Panc1 (cell line): ENCODE measurements at regions not wholly inside any gene's neighbourhood (a gene's known extent, or its start where the extent isn't known, plus 50 kb on each side); places are given as distances from the start of the nearest gene placed in this dataset.

Experiments used
- ATAC-seq: fragments of 200-7000 bp; cut with Tn5 transposase; 2 replicates; pipeline ENCODE4 v1.9.1; 2020; ENCODE audit warnings: mild to moderate bottlenecking, moderate library complexity
- BruUV-seq: library from RNA; stranded (reverse); fragments of 400-500 nt; replicated peaks from 2 replicates; lab custom pipeline; 2021; lab: Mats Ljungman, UMichigan
- CTCF ChIA-PET: fragments of 300-600 bp; sonication (Branson Sonifier 250); formaldehyde crosslinking; loops from one replicate; lab custom pipeline; 2022; ENCODE audit warnings: antibody characterized with exemption; lab: Charles Lee
- POLR2A ChIA-PET: fragments of 300-600 bp; sonication (Branson Sonifier 250); formaldehyde crosslinking; loops from one replicate; lab custom pipeline; 2022; ENCODE audit warnings: antibody characterized with exemption; lab: Charles Lee
- DNase-seq: peaks from one replicate; pipeline ENCODE4 v3.0.0-alpha.2; 2010; ENCODE audit warnings: low read depth, low spot score
- H3K27ac ChIP-seq: 2 replicates; pipeline ENCODE4 v1.5.1; 2011; ENCODE audit warnings: mild to moderate bottlenecking, low read length, inconsistent platforms
- H3K27me3 ChIP-seq: fragments of 200-500 bp; sonication (Bioruptor generic); 2 replicates; pipeline ENCODE4 v1.6.0; 2014; ENCODE audit warnings: low read length, inconsistent platforms; ENCODE audit not compliant: control insufficient read depth, insufficient read depth
- H3K36me3 ChIP-seq: fragments of 200-500 bp; sonication (Bioruptor generic); 2 replicates; pipeline ENCODE4 v1.5.1; 2014; ENCODE audit warnings: inconsistent platforms, mild to moderate bottlenecking, low read length, moderate library complexity; ENCODE audit not compliant: control insufficient read depth, insufficient read depth
- H3K4me1 ChIP-seq: 2 replicates; pipeline ENCODE4 v1.5.1; 2011; ENCODE audit warnings: inconsistent platforms, mild to moderate bottlenecking, low read length, moderate library complexity; ENCODE audit not compliant: control insufficient read depth, insufficient read depth
- H3K4me3 ChIP-seq, 2 experiments: 2 replicates each; pipeline ENCODE4 v1.5.1; 2011 to 2012; ENCODE audit warnings: low read depth in 2 of 2, low read length in 2 of 2, mild to moderate bottlenecking in 2 of 2, inconsistent platforms in 1 of 2, moderate library complexity in 1 of 2
- H3K9me3 ChIP-seq: fragments of 200-500 bp; sonication (Bioruptor generic); 2 replicates; pipeline ENCODE4 v1.5.1; 2014; ENCODE audit warnings: low read depth, mild to moderate bottlenecking, inconsistent platforms, low read length, moderate library complexity; ENCODE audit not compliant: control insufficient read depth, insufficient read depth
- CTCF ChIP-seq: fragments of 450-650 bp; IDR thresholded peaks from 2 replicates; pipeline ENCODE4 v1.5.1; 2017; ENCODE audit warnings: mild to moderate bottlenecking
- POLR2AphosphoS5 ChIP-seq: IDR thresholded peaks from 2 replicates; pipeline ENCODE4 v1.6.1; 2012; ENCODE audit warnings: mild to moderate bottlenecking, low read depth, low read length, moderate library complexity
- SIN3A ChIP-seq: IDR thresholded peaks from 2 replicates; pipeline ENCODE4 v1.6.1; 2012; ENCODE audit warnings: low read depth, mild to moderate bottlenecking, low read length, moderate library complexity, borderline replicate concordance; ENCODE audit not compliant: insufficient read depth
- TCF7L2 ChIP-seq: IDR thresholded peaks from 2 replicates; pipeline ENCODE4 v1.6.1; 2011; ENCODE audit warnings: mild to moderate bottlenecking, low read depth, low read length, inconsistent platforms
- in situ Hi-C: cut with HindIII; loops from 2 replicates; pipeline ENCODE4 v1.10.0; 2016; ENCODE audit warnings: low sequenced_read_pairs, low pct_unique_long_range_greater_than_20kb
- intact Hi-C: fragments of 100-400 bp; cut with micrococcal nuclease; formaldehyde crosslinking; loops from one replicate; pipeline ENCODE4 v1.10.0; 2022; ENCODE audit not compliant: unreplicated experiment
- TF ChIP-seq, protein P1 (sequence below), 2 experiments: IDR thresholded peaks; 2 replicates each; pipeline ENCODE4 v1.6.1; 2011 to 2012; ENCODE audit warnings: low read depth in 2 of 2, control low read depth in 1 of 2, low read length in 1 of 2, mild to moderate bottlenecking in 1 of 2, moderate library complexity in 1 of 2; ENCODE audit not compliant: insufficient read depth in 1 of 2

- ChIA-PET CTCF (no interaction called here), POLR2A (no interaction called here)
- H3K36me3 ChIP-seq: no peaks in the 10 kb centered on the region
- DNase-seq (no peak), ATAC-seq (no peak)
- no peak overlapping the region for H3K27ac ChIP-seq
- H3K4me1 ChIP-seq: no peaks in the 10 kb centered on the region
- intact Hi-C loops: no loop called here
- H3K27me3 ChIP-seq: no peaks in the 10 kb centered on the region
- in situ Hi-C loops: no loop called here
- no TSS peak for BruUV-seq
- TF ChIP-seq CTCF (no peak), POLR2AphosphoS5 (no peak), TCF7L2 (no peak), SIN3A (no peak)
- TF ChIP-seq, protein P1, sequence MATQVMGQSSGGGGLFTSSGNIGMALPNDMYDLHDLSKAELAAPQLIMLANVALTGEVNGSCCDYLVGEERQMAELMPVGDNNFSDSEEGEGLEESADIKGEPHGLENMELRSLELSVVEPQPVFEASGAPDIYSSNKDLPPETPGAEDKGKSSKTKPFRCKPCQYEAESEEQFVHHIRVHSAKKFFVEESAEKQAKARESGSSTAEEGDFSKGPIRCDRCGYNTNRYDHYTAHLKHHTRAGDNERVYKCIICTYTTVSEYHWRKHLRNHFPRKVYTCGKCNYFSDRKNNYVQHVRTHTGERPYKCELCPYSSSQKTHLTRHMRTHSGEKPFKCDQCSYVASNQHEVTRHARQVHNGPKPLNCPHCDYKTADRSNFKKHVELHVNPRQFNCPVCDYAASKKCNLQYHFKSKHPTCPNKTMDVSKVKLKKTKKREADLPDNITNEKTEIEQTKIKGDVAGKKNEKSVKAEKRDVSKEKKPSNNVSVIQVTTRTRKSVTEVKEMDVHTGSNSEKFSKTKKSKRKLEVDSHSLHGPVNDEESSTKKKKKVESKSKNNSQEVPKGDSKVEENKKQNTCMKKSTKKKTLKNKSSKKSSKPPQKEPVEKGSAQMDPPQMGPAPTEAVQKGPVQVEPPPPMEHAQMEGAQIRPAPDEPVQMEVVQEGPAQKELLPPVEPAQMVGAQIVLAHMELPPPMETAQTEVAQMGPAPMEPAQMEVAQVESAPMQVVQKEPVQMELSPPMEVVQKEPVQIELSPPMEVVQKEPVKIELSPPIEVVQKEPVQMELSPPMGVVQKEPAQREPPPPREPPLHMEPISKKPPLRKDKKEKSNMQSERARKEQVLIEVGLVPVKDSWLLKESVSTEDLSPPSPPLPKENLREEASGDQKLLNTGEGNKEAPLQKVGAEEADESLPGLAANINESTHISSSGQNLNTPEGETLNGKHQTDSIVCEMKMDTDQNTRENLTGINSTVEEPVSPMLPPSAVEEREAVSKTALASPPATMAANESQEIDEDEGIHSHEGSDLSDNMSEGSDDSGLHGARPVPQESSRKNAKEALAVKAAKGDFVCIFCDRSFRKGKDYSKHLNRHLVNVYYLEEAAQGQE (IDR thresholded peaks at IDR 0.05; ENCODE audit: insufficient read depth in 1 of 2, low read depth in 2 of 2, low read length in 1 of 2): no peak
- no peaks in the 10 kb centered on the region for H3K9me3 ChIP-seq
- H3K4me3 ChIP-seq: no peak overlapping the region
These were observed 171.4 kb downstream of the EDEM1 start for GRCh38 chr3:5358911-5359310.

DNA sequence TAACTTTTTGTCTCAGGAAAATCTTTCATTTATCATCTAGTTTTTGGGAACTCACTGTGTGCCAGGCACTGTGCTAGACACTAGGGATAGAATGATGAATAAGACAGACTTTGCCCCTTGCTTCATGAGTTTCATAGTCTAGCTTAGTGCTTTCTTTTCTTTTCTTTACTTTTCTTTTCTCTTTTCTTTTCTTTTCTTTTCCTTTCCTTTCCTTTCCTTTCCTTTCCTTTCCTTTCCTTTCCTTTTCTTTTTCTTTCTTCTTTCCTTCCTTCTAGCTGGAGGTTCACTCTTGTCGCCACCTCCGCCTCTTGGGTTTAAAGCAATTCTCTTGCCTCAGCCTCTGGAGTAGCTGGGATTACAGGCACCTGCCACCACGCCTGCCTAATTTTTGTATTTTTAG, 172.9 kb downstream of the EDEM1 start:
- no peak for DNase-seq
- Histone ChIP-seq H3K27ac (no peak overlapping the region), H3K4me3 (no peak overlapping the region), H3K27me3 (no peaks in the 10 kb centered on the region), H3K36me3 (no peaks in the 10 kb centered on the region), H3K9me3 (no peaks in the 10 kb centered on the region), H3K4me1 (no peaks in the 10 kb centered on the region)
- no peak for TF ChIP-seq TCF7L2
- TF ChIP-seq, protein P1 (IDR thresholded peaks at IDR 0.05; ENCODE audit: insufficient read depth in 1 of 2, low read depth in 2 of 2, low read length in 1 of 2): no peak
- TF ChIP-seq POLR2AphosphoS5: no peak
- no peak for TF ChIP-seq CTCF
- TF ChIP-seq SIN3A: no peak
- ChIA-PET CTCF (no interaction called here), POLR2A (no interaction called here)
- BruUV-seq: no TSS peak
- ATAC-seq: no peak
- in situ Hi-C loops (no loop called here), intact Hi-C loops (no loop called here)
